H1 (cell line): ENCODE measurements at regions not wholly inside any gene's neighbourhood (a gene's known extent, or its start where the extent isn't known, plus 50 kb on each side); places are given as distances from the start of the nearest gene placed in this dataset.

Experiments used
- GABPA ChIP-seq: IDR thresholded peaks from 2 replicates; pipeline ENCODE4 v1.6.1; 2011; ENCODE audit warnings: mild to moderate bottlenecking, low read length, moderate library complexity, borderline replicate concordance; ENCODE audit not compliant: insufficient read depth
- HDAC2 ChIP-seq, 2 experiments: fragments of 300-600 bp in 1 of 2; sonication (generic) in 1 of 2; IDR thresholded peaks; 2 replicates each; pipeline ENCODE4 v1.6.1; 2011 to 2012; ENCODE audit warnings: low read depth in 2 of 2, low read length in 2 of 2, mild to moderate bottlenecking in 2 of 2, moderate library complexity in 2 of 2, borderline replicate concordance in 1 of 2, inconsistent platforms in 1 of 2
- SIX5 ChIP-seq: IDR thresholded peaks from 2 replicates; pipeline ENCODE4 v1.6.1; 2011; ENCODE audit warnings: mild to moderate bottlenecking, low read depth, low read length

DNA sequence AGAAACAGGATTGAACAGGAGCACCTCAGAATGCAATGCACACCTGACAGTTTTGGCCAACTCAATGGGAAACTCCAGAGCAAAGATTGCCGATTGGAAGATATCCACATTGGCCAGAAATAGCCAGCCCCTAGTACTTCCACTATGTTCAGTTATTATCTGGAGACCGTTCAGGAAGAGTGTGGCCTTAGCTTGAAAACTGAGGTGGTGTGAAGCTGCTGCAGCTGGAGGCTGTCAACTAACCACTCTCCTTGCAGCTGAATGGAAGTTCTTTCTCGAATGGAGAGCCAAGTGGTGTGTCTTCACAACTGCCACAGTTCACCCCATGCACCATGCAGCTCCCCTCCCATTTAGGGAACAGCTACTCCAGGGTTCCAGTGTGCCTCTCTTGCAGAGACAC lies 61.9 kb upstream of the DHX40 start (continued):
- TF ChIP-seq HDAC2 (IDR thresholded peaks at IDR 0.05; ENCODE audit: borderline replicate concordance in 1 of 2, low read depth in 2 of 2, low read length in 2 of 2) (no peak), SIX5 (no peak), GABPA (no peak)
